ENCODE measurements at regions not wholly inside any gene's neighbourhood (a gene's known extent, or its start where the extent isn't known, plus 50 kb on each side); places are given as distances from the start of the nearest gene placed in this dataset.

GRCh38 chr13:38121267-38121666 lies 228.4 kb upstream of the UFM1 start:
- TF ChIP-seq CTCF (conservative IDR thresholded peaks at IDR 0.05; ENCODE audit: low read length) = no peak
- TF ChIP-seq EZH2phosphoT487 (IDR thresholded peaks at IDR 0.05; ENCODE audit: borderline replicate concordance, low read depth, low read length) = no peak

All from OCI-LY7 (cell line).